Neural cell (in vitro differentiated cells): ENCODE measurements at regions not wholly inside any gene's neighbourhood (a gene's known extent, or its start where the extent isn't known, plus 50 kb on each side); places are given as distances from the start of the nearest gene placed in this dataset.

Experiments used
- H2AFZ ChIP-seq: fragments of 200-600, 300-800 bp; sonication (generic), shearing (Covaris generic); 2 replicates; pipeline ENCODE4 v1.6.0; 2014; ENCODE audit warnings: low read depth, mild to moderate bottlenecking, antibody characterized with exemption, low read length, moderate library complexity
- H3F3A ChIP-seq: fragments of 200-600 bp; shearing (Covaris generic); 2 replicates; pipeline ENCODE4 v1.6.1; 2016; ENCODE audit warnings: mild to moderate bottlenecking, moderate library complexity, mixed read lengths, antibody characterized with exemption, low read length; ENCODE audit not compliant: insufficient read depth, poor library complexity, severe bottlenecking
- H3K27ac ChIP-seq: fragments of 200-600, 300-800 bp; sonication (generic), shearing (Covaris generic); 2 replicates; pipeline ENCODE4 v1.5.1; 2014; ENCODE audit warnings: mild to moderate bottlenecking, low read length, moderate library complexity
- H3K27me3 ChIP-seq: fragments of 300-800, 200-600 bp; sonication (generic), shearing (Covaris generic); 2 replicates; pipeline ENCODE4 v1.6.0; 2014; ENCODE audit warnings: mild to moderate bottlenecking, low read depth, low read length, moderate library complexity; ENCODE audit not compliant: insufficient read depth
- H3K36me3 ChIP-seq: fragments of 300-800, 200-600 bp; sonication (generic), shearing (Covaris generic); 2 replicates; pipeline ENCODE4 v1.5.1; 2014; ENCODE audit warnings: mild to moderate bottlenecking, antibody characterized with exemption, low read length, moderate library complexity; ENCODE audit not compliant: insufficient read depth
- H3K4me2 ChIP-seq: fragments of 300-800, 200-600 bp; sonication (generic), shearing (Covaris generic); 2 replicates; pipeline ENCODE4 v1.6.0; 2014; ENCODE audit warnings: mild to moderate bottlenecking, low read length
- H3K4me3 ChIP-seq: fragments of 300-800, 200-600 bp; sonication (generic), shearing (Covaris generic); 2 replicates; pipeline ENCODE4 v1.5.1; 2014; ENCODE audit warnings: mild to moderate bottlenecking, low read length, moderate library complexity
- H3K79me2 ChIP-seq: fragments of 200-600 bp; shearing (Covaris generic); replicated peaks from 2 replicates; pipeline ENCODE4 v1.6.0; 2014; ENCODE audit warnings: mild to moderate bottlenecking, low read length, moderate library complexity; ENCODE audit not compliant: insufficient read depth
- H3K9ac ChIP-seq: fragments of 300-800, 200-600 bp; sonication (generic), shearing (Covaris generic); 2 replicates; pipeline ENCODE4 v1.6.1; 2016; ENCODE audit warnings: mild to moderate bottlenecking, low read length, mixed read lengths
- H3K9me2 ChIP-seq: fragments of 200-600 bp; shearing (Covaris generic); 2 replicates; pipeline ENCODE4 v1.6.1; 2016; ENCODE audit warnings: mild to moderate bottlenecking, low read length, mixed read lengths; ENCODE audit not compliant: insufficient read depth
- H3K9me3 ChIP-seq: fragments of 200-600, 300-800 bp; sonication (generic), shearing (Covaris generic); 2 replicates; pipeline ENCODE4 v1.6.1; 2016; ENCODE audit warnings: mild to moderate bottlenecking, mixed run types, low read length, moderate library complexity, mixed read lengths
- H4K20me1 ChIP-seq: fragments of 200-600 bp; shearing (Covaris generic); 2 replicates; pipeline ENCODE4 v1.6.1; 2016; ENCODE audit warnings: mild to moderate bottlenecking, mixed run types; ENCODE audit not compliant: insufficient read depth
- CTCF ChIP-seq: fragments of 450-650 bp; IDR thresholded peaks from 2 replicates; pipeline ENCODE4 v1.5.1; 2014; ENCODE audit warnings: antibody characterized with exemption, mild to moderate bottlenecking, moderate library complexity; ENCODE audit not compliant: poor library complexity, severe bottlenecking
- EP300 ChIP-seq: fragments of 450-650 bp; conservative IDR thresholded peaks from 2 replicates; pipeline ENCODE4 v1.6.1; 2014; ENCODE audit warnings: antibody characterized with exemption, mild to moderate bottlenecking, moderate library complexity; ENCODE audit not compliant: poor library complexity, severe bottlenecking
- EZH2 ChIP-seq: fragments of 200-600, 300-800 bp; shearing (Covaris generic), sonication (generic); IDR thresholded peaks from 2 replicates; pipeline ENCODE4 v1.6.1; 2014; ENCODE audit warnings: antibody characterized with exemption, low read length, borderline replicate concordance, mild to moderate bottlenecking; ENCODE audit not compliant: insufficient read depth, poor library complexity, severe bottlenecking
- MXI1 ChIP-seq: fragments of 450-650 bp; conservative IDR thresholded peaks from 2 replicates; pipeline ENCODE4 v1.6.1; 2014; ENCODE audit warnings: antibody characterized with exemption, mild to moderate bottlenecking; ENCODE audit not compliant: poor library complexity, severe bottlenecking
- POLR2AphosphoS5 ChIP-seq: IDR thresholded peaks from 2 replicates; pipeline ENCODE4 v1.6.1; 2012
- RAD21 ChIP-seq: fragments of 450-650 bp; conservative IDR thresholded peaks from 2 replicates; pipeline ENCODE4 v1.6.1; 2014; ENCODE audit warnings: antibody characterized with exemption, mild to moderate bottlenecking, moderate library complexity
- REST ChIP-seq: IDR thresholded peaks from 2 replicates; pipeline ENCODE4 v1.6.1; 2012; ENCODE audit warnings: borderline replicate concordance
- SMC3 ChIP-seq: fragments of 450-650 bp; conservative IDR thresholded peaks from 2 replicates; pipeline ENCODE4 v1.6.1; 2014; ENCODE audit warnings: antibody characterized with exemption, mild to moderate bottlenecking, moderate library complexity; ENCODE audit not compliant: poor library complexity
- TAF1 ChIP-seq: IDR thresholded peaks from 2 replicates; pipeline ENCODE4 v1.6.1; 2012; ENCODE audit warnings: low read depth

- H2AFZ ChIP-seq, result no peak overlapping the region
- H3K9me3 ChIP-seq, result peaks cover 4% of the 10 kb centered on the region
- no peak overlapping the region for H3K4me2 ChIP-seq
- TF ChIP-seq EZH2 (no peak), CTCF (no peak), RAD21 (no peak), SMC3 (no peak), POLR2AphosphoS5 (no peak), REST (no peak), TAF1 (no peak), MXI1 (no peak), EP300 (no peak)
- no peak overlapping the region for H3K4me3 ChIP-seq
- H3K36me3 ChIP-seq, result no peaks in the 10 kb centered on the region
- H3K9ac ChIP-seq, result no peak overlapping the region
- no peaks in the 10 kb centered on the region for H3K79me2 ChIP-seq
- no peak overlapping the region for H3K27ac ChIP-seq
- H3K9me2 ChIP-seq, result no peaks in the 10 kb centered on the region
- H3F3A ChIP-seq, result no peaks in the 10 kb centered on the region
- no peaks in the 10 kb centered on the region for H4K20me1 ChIP-seq
- no peaks in the 10 kb centered on the region for H3K27me3 ChIP-seq
Observed at GRCh38 chrX:720250-720649, 89.7 kb downstream of the SHOX start.

GRCh38 chrX:716136-716535, 85.5 kb downstream of the SHOX start:
- H3F3A ChIP-seq, result no peaks in the 10 kb centered on the region
- no peaks in the 10 kb centered on the region for H3K36me3 ChIP-seq
- TF ChIP-seq POLR2AphosphoS5 (no peak), SMC3 (no peak), EP300 (no peak), REST (no peak), EZH2 (no peak), CTCF (no peak), RAD21 (no peak), MXI1 (no peak), TAF1 (no peak)
- H2AFZ ChIP-seq, result no peak overlapping the region
- H3K9me3 ChIP-seq, result no peaks in the 10 kb centered on the region
- H3K79me2 ChIP-seq, result no peaks in the 10 kb centered on the region
- no peak overlapping the region for H3K4me3 ChIP-seq
- no peaks in the 10 kb centered on the region for H4K20me1 ChIP-seq
- no peak overlapping the region for H3K27ac ChIP-seq
- no peak overlapping the region for H3K9ac ChIP-seq
- H3K27me3 ChIP-seq, result no peaks in the 10 kb centered on the region
- no peak overlapping the region for H3K4me2 ChIP-seq
- no peaks in the 10 kb centered on the region for H3K9me2 ChIP-seq
